ENCODE measurements at regions not wholly inside any gene's neighbourhood (a gene's known extent, or its start where the extent isn't known, plus 50 kb on each side); places are given as distances from the start of the nearest gene placed in this dataset.

GRCh38 chr11:116418388-116419041, 354.3 kb downstream of the BUD13 start:
- ATAC-seq (no peak), DNase-seq (ENCODE audit: low spot score) (no peak)
- intact Hi-C loops (cut with DNase I), result no loop called here

DNA sequence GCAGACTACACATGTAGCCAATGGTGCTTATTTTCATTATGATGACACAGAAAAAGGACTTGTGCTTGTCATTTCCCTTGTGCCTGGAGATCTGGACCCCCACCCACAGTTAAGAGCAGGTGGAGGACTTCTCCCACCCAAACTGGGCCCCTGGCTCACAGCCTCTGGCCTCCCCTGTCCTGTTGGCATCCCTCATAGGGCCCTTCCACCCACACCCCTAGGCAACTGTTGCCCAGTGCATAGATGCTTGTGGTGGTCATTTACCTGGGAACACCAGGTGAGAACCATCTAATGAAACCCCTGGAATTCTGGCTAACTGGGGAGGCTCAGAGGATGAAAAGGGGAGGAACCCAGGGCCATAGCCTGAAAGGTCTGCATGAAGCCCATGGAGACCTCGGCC, 355.9 kb downstream of the BUD13 start:
- ATAC-seq (no peak), DNase-seq (ENCODE audit: low spot score) (no peak)
- intact Hi-C loops (cut with DNase I), result no loop called here

DNA sequence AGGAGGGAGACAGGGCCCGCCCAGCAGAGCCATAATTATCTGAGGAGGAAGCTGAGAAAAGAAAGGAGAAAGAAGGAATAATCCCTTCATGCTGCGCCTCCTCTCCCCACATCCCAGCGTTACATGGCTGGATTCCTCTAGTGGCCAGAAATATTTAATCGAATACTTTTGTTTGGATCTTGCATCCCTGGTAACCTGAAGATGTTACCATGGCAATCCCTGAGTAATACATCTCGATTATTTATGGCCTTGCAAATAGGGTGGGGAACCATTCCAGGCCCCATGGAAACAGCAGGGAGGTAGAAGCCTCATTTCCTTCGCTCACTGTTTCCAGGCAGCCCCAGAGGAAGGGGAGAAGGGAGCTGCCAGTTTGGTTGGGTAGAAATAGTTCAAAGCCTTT, 357.7 kb downstream of the BUD13 start:
- intact Hi-C loops (cut with DNase I), result no loop called here
- DNase-seq (ENCODE audit: low spot score) (no peak), ATAC-seq (no peak)

DNA sequence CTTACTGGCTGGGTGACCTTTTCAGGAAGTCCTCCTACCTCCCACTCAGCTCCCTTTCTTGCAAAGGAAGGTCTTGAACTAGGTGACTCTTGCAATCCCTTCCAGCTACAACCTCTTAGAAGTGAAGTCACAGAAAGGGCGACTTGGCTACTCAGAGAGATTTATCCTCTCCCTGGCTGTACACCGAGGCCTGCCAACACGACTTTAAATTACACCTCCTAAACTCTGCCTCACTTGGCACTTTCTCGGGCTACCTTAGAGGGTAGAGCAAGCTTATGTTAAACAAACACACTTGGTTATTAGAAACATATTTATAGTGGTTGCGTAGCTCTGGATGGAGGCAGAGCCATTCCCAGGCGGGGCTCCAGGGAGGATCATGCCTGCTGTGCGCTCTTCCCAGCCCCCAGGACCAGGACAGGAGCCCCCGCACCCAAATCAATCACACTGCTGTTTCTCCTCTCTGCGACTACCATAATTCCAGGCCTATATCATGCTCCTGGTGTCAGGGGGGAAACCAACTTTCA, 358.4 kb downstream of the BUD13 start:
- intact Hi-C loops (cut with DNase I), result no loop called here
- no peak for ATAC-seq
- DNase-seq (ENCODE audit: low spot score), result no peak

DNA sequence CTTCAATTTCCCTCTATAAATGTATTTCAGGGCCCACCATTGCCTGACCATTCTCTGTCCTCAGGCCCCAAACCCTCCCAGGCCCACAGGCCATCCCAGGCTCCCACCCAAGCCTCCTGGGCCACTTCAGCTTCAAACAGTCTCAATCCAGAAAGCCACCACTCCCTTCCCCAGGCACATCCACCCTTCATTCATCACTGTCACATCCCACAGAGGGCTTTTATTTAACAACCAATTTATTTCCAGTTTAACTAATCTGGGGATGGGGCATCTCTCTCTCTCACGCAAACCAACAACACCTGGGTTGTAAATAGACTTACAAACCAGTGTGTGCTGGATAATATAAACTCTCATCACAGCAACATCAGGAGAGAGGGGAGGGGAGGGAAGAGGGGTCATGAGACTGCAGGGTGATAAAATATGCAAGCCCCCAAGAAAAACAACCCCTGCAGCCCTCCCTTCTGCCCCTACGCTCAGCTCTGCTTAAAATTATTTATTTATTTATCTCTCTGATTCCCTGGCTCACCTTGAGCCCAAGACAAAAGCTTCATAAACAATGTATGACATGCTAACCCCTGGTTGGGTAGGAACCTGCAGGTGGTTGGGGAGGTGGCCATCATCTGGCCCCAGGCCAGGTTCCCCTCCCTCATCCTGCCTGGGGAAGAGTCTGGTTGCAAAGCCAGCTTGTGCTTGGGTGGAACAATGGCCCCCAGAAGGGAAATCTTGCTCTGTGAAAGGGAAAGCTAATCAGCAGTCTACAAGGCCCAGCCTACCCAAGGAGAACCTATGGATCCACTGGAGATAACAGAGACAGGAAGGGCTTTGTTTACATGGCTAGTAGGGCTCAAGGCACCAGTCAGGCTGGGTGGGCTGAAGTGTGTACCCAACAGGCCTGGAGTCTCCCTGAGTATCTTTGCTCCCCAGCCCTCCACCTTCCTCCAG, 359.2 kb downstream of the BUD13 start:
- DNase-seq (ENCODE audit: low spot score) (no peak), ATAC-seq (no peak)
- intact Hi-C loops (cut with DNase I), result no loop called here

GRCh38 chr11:116412118-116412889, 360.5 kb downstream of the BUD13 start:
- DNase-seq (ENCODE audit: low spot score) (no peak), ATAC-seq (no peak)
- intact Hi-C loops (cut with DNase I), result no loop called here

DNA sequence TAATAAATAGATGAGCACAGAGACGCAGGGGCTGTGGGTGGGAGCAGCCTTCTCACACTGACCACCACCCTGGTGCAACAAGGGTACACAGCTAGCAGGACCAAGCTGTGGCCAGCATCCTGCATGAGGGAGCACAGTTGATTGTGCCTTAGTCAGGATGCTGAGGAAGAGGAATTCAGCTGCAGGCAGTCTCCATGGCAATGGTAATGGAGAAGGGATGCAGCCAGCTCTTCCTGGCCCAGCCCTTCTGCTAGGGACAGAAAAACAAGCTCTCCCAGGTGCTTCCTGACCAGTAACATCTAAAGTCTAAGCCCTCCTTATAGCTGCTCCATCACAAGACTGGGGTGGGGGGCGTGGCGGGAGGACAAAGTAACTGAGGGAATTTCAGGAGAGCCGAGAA, 363.5 kb downstream of the BUD13 start:
- ATAC-seq, result no peak
- no peak for DNase-seq (ENCODE audit: low spot score)
- intact Hi-C loops (cut with DNase I), result no loop called here

DNA sequence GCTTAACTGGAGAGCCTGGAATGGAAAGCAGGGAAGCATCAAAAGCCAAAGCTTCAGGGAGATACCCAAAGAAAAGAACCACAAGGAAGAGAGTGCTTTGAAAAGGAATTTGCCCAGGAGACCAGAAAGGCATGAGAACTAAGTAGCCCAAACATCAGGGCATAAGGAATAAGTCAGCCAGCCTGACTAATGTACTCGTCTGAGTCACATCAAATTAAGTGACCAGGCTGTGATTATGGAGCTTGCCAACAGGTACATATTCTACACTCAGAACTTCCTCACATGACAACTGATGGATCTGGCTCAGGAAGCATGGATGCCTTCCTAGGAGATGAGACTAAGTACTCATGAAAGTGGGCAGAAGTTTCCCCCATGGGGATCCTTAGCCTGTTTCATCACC, 366.7 kb downstream of the BUD13 start:
- DNase-seq (ENCODE audit: low spot score) (no peak), ATAC-seq (no peak)
- intact Hi-C loops (cut with DNase I), result no loop called here

GRCh38 chr11:116404462-116404798, 368.4 kb downstream of the BUD13 start:
- DNase-seq (ENCODE audit: low spot score), result no peak
- intact Hi-C loops (cut with DNase I), result no loop called here
- no peak for ATAC-seq

GRCh38 chr11:116403794-116404461, 368.9 kb downstream of the BUD13 start:
- intact Hi-C loops (cut with DNase I), result no loop called here

GRCh38 chr11:116400081-116400480, 372.7 kb downstream of the BUD13 start:
- DNase-seq (ENCODE audit: low spot score) (no peak), ATAC-seq (no peak)
- intact Hi-C loops (cut with DNase I), result no loop called here

More at GRCh38 chr11:116403794-116404461, 368.9 kb downstream of the BUD13 start:
- no peak for ATAC-seq
- DNase-seq (ENCODE audit: low spot score), result no peak

DNA sequence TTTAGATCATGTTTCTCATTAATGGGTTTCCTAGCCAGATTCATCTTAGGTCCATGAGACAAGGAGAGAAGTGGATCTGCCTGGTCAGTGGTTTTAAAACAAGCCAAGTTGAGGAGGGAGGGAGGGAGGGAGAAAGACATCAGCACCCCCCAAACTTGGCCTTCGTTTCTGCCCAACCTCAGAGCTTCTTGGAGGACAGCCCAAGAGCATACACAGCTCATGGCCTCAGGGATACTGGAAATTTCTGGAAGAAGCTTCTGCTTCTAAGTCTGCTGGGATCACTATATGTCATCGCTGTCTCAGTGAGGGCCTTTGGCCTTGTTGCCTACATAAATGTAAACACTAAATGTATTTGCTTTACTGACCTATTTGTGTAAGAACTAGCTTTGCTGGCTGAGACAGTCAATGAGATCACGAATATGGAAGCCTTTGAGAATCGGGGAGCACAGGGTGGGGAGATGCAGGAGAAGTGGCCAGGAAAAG, 375.1 kb downstream of the BUD13 start:
- ATAC-seq (peak; percentile 74), DNase-seq (ENCODE audit: low spot score) (peak; percentile 63)
- intact Hi-C loops (cut with DNase I), result no loop called here

GRCh38 chr11:116396331-116396730, 376.5 kb downstream of the BUD13 start:
- intact Hi-C loops (cut with DNase I), result no loop called here
- ATAC-seq, result no peak

GRCh38 chr11:116394022-116394421, 378.8 kb downstream of the BUD13 start:
- intact Hi-C loops (cut with DNase I), result no loop called here
- ATAC-seq (no peak), DNase-seq (ENCODE audit: low spot score) (no peak)

More at GRCh38 chr11:116396331-116396730, 376.5 kb downstream of the BUD13 start:
- DNase-seq (ENCODE audit: low spot score), result no peak

DNA sequence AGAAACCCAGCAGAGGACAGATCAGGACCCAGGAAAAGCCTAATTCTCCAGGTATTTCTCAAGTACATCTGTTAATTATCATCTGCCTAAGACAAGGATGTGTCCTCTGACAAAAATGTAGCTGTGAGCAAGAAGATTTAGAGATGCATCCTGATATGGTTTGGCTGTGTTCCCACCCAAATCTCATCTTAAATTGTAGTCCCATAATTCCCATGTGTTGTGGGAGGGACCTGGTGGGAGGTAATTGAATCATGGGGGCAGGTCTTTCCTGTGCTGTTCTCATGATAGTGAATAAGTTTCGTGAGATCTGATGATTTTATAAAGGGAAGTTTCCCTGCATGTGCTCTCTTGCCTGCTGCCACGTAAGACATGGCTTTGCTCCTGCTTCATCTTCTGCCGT, 381.8 kb downstream of the BUD13 start:
- intact Hi-C loops (cut with DNase I), result no loop called here
- ATAC-seq (no peak), DNase-seq (ENCODE audit: low spot score) (no peak)

DNA sequence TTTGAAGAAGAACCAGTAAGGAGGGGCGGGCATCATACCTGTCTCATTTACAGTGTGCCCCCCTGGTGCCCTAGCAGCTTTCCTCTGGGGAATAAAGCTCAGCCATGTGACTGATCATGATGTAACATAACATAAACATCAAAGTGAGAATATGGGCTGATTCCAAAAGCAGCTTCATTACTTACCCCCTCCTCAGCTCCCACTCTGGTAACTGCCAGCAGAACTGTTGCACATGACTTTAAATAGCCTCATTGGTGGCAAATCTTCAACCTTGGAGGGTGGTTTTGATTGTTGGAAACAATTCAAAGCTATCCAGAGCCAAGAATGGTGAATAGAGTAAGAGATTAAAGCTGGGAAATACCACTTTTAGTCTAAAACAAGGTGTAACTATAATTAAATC, 384.6 kb downstream of the BUD13 start:
- DNase-seq (ENCODE audit: low spot score) (no peak), ATAC-seq (no peak)
- intact Hi-C loops (cut with DNase I), result no loop called here

DNA sequence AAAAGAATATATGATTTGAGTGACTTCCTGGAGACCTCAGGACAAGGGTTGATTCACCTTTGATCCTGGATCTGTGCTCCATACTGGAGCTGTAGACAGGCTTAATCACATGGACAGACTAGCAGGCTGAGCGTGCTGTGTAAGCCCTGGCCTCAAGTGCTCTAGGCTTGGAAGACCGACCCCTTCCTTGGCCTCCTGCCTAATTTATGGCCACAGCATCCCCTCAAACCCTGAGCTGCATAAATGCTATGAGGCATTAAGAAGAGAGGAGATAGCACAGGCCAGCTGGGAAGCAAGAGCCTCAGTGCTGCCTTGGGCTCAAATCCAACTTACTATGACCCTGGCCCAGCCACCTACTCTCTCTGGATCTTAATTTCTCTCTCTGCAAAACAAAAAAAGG, 385.1 kb downstream of the BUD13 start:
- ATAC-seq (no peak), DNase-seq (ENCODE audit: low spot score) (no peak)
- intact Hi-C loops (cut with DNase I), result no loop called here

DNA sequence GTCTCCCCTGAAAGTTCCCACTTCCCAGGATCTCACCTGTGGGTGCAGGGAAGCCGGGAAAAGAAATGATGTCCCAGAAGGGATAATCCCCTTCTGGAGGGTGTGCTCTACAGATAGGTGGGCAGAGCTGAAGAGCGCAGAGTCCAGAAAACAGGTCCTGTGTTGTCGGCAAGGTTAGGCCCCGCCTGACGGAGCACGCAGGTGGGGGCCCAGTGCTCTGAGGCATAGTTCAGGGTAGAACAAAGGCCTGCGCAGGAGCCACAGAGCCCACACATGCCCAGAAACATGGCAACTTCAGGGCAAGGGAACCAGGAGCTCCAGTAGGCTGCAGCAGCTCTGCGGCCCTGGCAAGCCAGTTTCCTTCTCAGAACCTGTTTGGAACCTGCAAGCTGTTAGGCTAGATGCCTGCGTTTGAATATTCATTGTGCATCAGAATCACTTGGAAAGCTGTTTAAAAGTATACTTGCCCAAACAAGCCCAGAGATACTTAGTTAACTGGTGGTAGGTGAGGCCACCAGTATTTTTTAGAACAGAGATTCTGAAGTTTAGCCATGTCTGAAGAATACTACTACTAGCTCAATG, 386.6 kb downstream of the BUD13 start:
- intact Hi-C loops (cut with DNase I), result no loop called here
- ATAC-seq (no peak), DNase-seq (ENCODE audit: low spot score) (no peak)

- DNase-seq (ENCODE audit: low spot score) (no peak), ATAC-seq (no peak)
- intact Hi-C loops (cut with DNase I), result no loop called here
Observed at GRCh38 chr11:116384876-116385275, 387.9 kb downstream of the BUD13 start.

Data from sciatic nerve (tissue), 2 donors.